Neural progenitor cell (in vitro differentiated cells): ENCODE measurements at regions not wholly inside any gene's neighbourhood (a gene's known extent, or its start where the extent isn't known, plus 50 kb on each side); places are given as distances from the start of the nearest gene placed in this dataset.

Experiments used
- CTCF ChIP-seq: fragments of 200-600 bp; sonication (generic); IDR thresholded peaks from 2 replicates; pipeline ENCODE4 v1.5.1; 2017; ENCODE audit warnings: antibody characterized with exemption, mild to moderate bottlenecking
- EZH2 ChIP-seq: fragments of 200-600 bp; sonication (generic); IDR thresholded peaks from 2 replicates; pipeline ENCODE4 v1.6.1; 2017; ENCODE audit warnings: antibody characterized with exemption, mild to moderate bottlenecking, moderate library complexity
- EZH2phosphoT487 ChIP-seq: fragments of 200-600 bp; sonication (generic); IDR thresholded peaks from 2 replicates; pipeline ENCODE4 v1.6.1; 2017; ENCODE audit warnings: antibody characterized with exemption

GRCh38 chr6:21357262-21357661 is 236.3 kb upstream of the SOX4 start:
- no peak for TF ChIP-seq EZH2
- TF ChIP-seq CTCF, result no peak
- TF ChIP-seq EZH2phosphoT487, result no peak
